OCI-LY1 (cell line): ENCODE measurements at regions not wholly inside any gene's neighbourhood (a gene's known extent, or its start where the extent isn't known, plus 50 kb on each side); places are given as distances from the start of the nearest gene placed in this dataset.

Experiments
- H2AFZ ChIP-seq: fragments of 200-600 bp; sonication (generic), shearing (Covaris generic); 2 replicates; pipeline ENCODE4 v1.6.0; 2014; ENCODE audit warnings: antibody characterized with exemption, mild to moderate bottlenecking, low read length
- H3F3A ChIP-seq: fragments of 200-600 bp; sonication (generic), shearing (Covaris generic); 2 replicates; pipeline ENCODE4 v1.6.0; 2014; ENCODE audit warnings: mild to moderate bottlenecking, antibody characterized with exemption, low read length, moderate library complexity; ENCODE audit not compliant: insufficient read depth
- H3K27ac ChIP-seq: fragments of 200-600 bp; sonication (generic); 2 replicates; pipeline ENCODE4 v1.5.1; 2014; ENCODE audit warnings: low read length, mixed run types, mild to moderate bottlenecking, low read depth; ENCODE audit not compliant: poor library complexity, severe bottlenecking
- H3K27me3 ChIP-seq: fragments of 200-600 bp; sonication (generic); 2 replicates; pipeline ENCODE4 v1.6.0; 2014; ENCODE audit warnings: antibody characterized with exemption, mild to moderate bottlenecking, low read length, moderate library complexity; ENCODE audit not compliant: insufficient read depth
- H3K36me3 ChIP-seq: fragments of 200-600 bp; sonication (generic); 2 replicates; pipeline ENCODE4 v1.6.1; 2014; ENCODE audit warnings: mild to moderate bottlenecking, antibody characterized with exemption, low read length, moderate library complexity, mixed read lengths; ENCODE audit not compliant: insufficient read depth
- H3K4me1 ChIP-seq: fragments of 200-600 bp; sonication (generic); 2 replicates; pipeline ENCODE4 v1.5.1; 2014; ENCODE audit warnings: mild to moderate bottlenecking, low read length, moderate library complexity; ENCODE audit not compliant: insufficient read depth, severe bottlenecking
- H3K4me2 ChIP-seq: fragments of 200-600 bp; sonication (generic), shearing (Covaris generic); 2 replicates; pipeline ENCODE4 v1.6.1; 2014; ENCODE audit warnings: low read length
- H3K4me3 ChIP-seq: fragments of 200-600 bp; sonication (generic); 2 replicates; pipeline ENCODE4 v1.5.1; 2014; ENCODE audit warnings: low read length, low read depth, mild to moderate bottlenecking, mixed read lengths; ENCODE audit not compliant: poor library complexity, severe bottlenecking
- H3K79me2 ChIP-seq: fragments of 200-600 bp; shearing (Covaris generic); 2 replicates; pipeline ENCODE4 v1.6.1; 2016; ENCODE audit warnings: mixed run types, low read length, mixed read lengths; ENCODE audit not compliant: insufficient read depth
- H3K9ac ChIP-seq: fragments of 200-600 bp; sonication (generic), shearing (Covaris generic); 2 replicates; pipeline ENCODE4 v1.6.1; 2014; ENCODE audit warnings: mild to moderate bottlenecking, low read length, mixed read lengths
- H3K9me2 ChIP-seq: fragments of 200-600 bp; sonication (generic), shearing (Covaris generic); 2 replicates; pipeline ENCODE4 v1.6.1; 2014; ENCODE audit warnings: low read depth, mild to moderate bottlenecking, low read length, mixed read lengths
- H3K9me3 ChIP-seq: fragments of 200-600 bp; shearing (Covaris generic); 2 replicates; pipeline ENCODE4 v1.6.1; 2014; ENCODE audit warnings: low read length, mixed read lengths
- H4K20me1 ChIP-seq: fragments of 200-600 bp; sonication (generic), shearing (Covaris generic); 2 replicates; pipeline ENCODE4 v1.6.0; 2016; ENCODE audit warnings: mild to moderate bottlenecking, low read length; ENCODE audit not compliant: insufficient read depth
- CTCF ChIP-seq: fragments of 200-600 bp; sonication (generic), shearing (Covaris generic); IDR thresholded peaks from 2 replicates; pipeline ENCODE4 v1.5.1; 2017; ENCODE audit warnings: mild to moderate bottlenecking, antibody characterized with exemption, low read length, moderate library complexity, mixed read lengths
- EZH2 ChIP-seq: fragments of 200-600 bp; sonication (generic), shearing (Covaris generic); IDR thresholded peaks from 2 replicates; pipeline ENCODE4 v1.8.0; 2017; ENCODE audit warnings: borderline replicate concordance, mixed run types, mild to moderate bottlenecking, antibody characterized with exemption, low read length, moderate library complexity, mixed read lengths

- no peaks in the 10 kb centered on the region for H3K27me3 ChIP-seq
- H4K20me1 ChIP-seq, result no peaks in the 10 kb centered on the region
- H3F3A ChIP-seq, result no peaks in the 10 kb centered on the region
- no peak overlapping the region for H3K27ac ChIP-seq
- H2AFZ ChIP-seq, result no peak overlapping the region
- H3K9me2 ChIP-seq, result no peaks in the 10 kb centered on the region
- no peak overlapping the region for H3K4me3 ChIP-seq
- no peaks in the 10 kb centered on the region for H3K9me3 ChIP-seq
- H3K79me2 ChIP-seq, result no peaks in the 10 kb centered on the region
- H3K36me3 ChIP-seq, result no peaks in the 10 kb centered on the region
- no peak overlapping the region for H3K9ac ChIP-seq
- TF ChIP-seq EZH2 (no peak), CTCF (no peak)
- H3K4me2 ChIP-seq, result no peak overlapping the region
- no peaks in the 10 kb centered on the region for H3K4me1 ChIP-seq
These were observed 109.3 kb upstream of the TECRL start for GRCh38 chr4:64518600-64518999.

- Histone ChIP-seq H3F3A (no peaks in the 10 kb centered on the region), H3K4me2 (no peak overlapping the region), H3K9ac (no peak overlapping the region), H3K9me3 (no peaks in the 10 kb centered on the region), H3K4me3 (no peak overlapping the region), H3K4me1 (no peaks in the 10 kb centered on the region), H4K20me1 (no peaks in the 10 kb centered on the region), H3K9me2 (no peaks in the 10 kb centered on the region), H3K36me3 (no peaks in the 10 kb centered on the region), H3K27me3 (no peaks in the 10 kb centered on the region), H3K79me2 (no peaks in the 10 kb centered on the region), H3K27ac (no peak overlapping the region), H2AFZ (no peak overlapping the region)
- TF ChIP-seq CTCF (no peak), EZH2 (no peak)
These were observed 106.9 kb upstream of the TECRL start for GRCh38 chr4:64516176-64516575.

GRCh38 chr4:64508089-64508488 lies 98.8 kb upstream of the TECRL start:
- H3F3A ChIP-seq, result no peaks in the 10 kb centered on the region
- no peaks in the 10 kb centered on the region for H3K79me2 ChIP-seq
- H3K27me3 ChIP-seq, result no peaks in the 10 kb centered on the region
- no peak overlapping the region for H3K4me3 ChIP-seq
- no peaks in the 10 kb centered on the region for H3K36me3 ChIP-seq
- no peaks in the 10 kb centered on the region for H4K20me1 ChIP-seq
- H3K9me2 ChIP-seq, result no peaks in the 10 kb centered on the region
- no peaks in the 10 kb centered on the region for H3K9me3 ChIP-seq
- H3K9ac ChIP-seq, result no peak overlapping the region
- H3K4me2 ChIP-seq, result no peak overlapping the region
- no peak for TF ChIP-seq EZH2
- TF ChIP-seq CTCF, result no peak
- H3K4me1 ChIP-seq, result no peaks in the 10 kb centered on the region
- no peak overlapping the region for H3K27ac ChIP-seq
- no peak overlapping the region for H2AFZ ChIP-seq
